Smooth muscle cell (in vitro differentiated cells): ENCODE measurements at regions not wholly inside any gene's neighbourhood (a gene's known extent, or its start where the extent isn't known, plus 50 kb on each side); places are given as distances from the start of the nearest gene placed in this dataset.

ENCODE experiments used
- DNase-seq: peaks from one replicate; lab custom pipeline; 2025; ENCODE audit not compliant: unreplicated experiment; lab: John Stamatoyannopoulos, UW
- H2AFZ ChIP-seq: fragments of 200-600 bp; sonication (generic); 2 replicates; pipeline ENCODE4 v1.6.0; 2016; ENCODE audit warnings: antibody characterized with exemption, low read depth, mild to moderate bottlenecking
- H3F3A ChIP-seq: fragments of 200-600 bp; sonication (generic); 2 replicates; pipeline ENCODE4 v1.6.0; 2017; ENCODE audit warnings: antibody characterized with exemption, low read depth
- H3K27ac ChIP-seq: fragments of 200-600 bp; sonication (generic); 2 replicates; pipeline ENCODE4 v1.5.1; 2016; ENCODE audit warnings: low read depth, mild to moderate bottlenecking
- H3K27me3 ChIP-seq: fragments of 200-600 bp; sonication (generic); 2 replicates; pipeline ENCODE4 v1.6.1; 2016; ENCODE audit warnings: low read depth, mild to moderate bottlenecking
- H3K36me3 ChIP-seq: fragments of 200-600 bp; sonication (generic); 2 replicates; pipeline ENCODE4 v1.5.1; 2016; ENCODE audit warnings: low read depth
- H3K4me1 ChIP-seq: fragments of 200-600 bp; sonication (generic); 2 replicates; pipeline ENCODE4 v1.5.1; 2016; ENCODE audit warnings: low read depth
- H3K4me2 ChIP-seq: fragments of 200-600 bp; sonication (generic); 2 replicates; pipeline ENCODE4 v1.6.0; 2016; ENCODE audit warnings: mild to moderate bottlenecking
- H3K4me3 ChIP-seq: fragments of 200-600 bp; sonication (generic); 2 replicates; pipeline ENCODE4 v1.5.1; 2016; ENCODE audit warnings: mild to moderate bottlenecking
- H3K79me2 ChIP-seq: fragments of 200-600 bp; sonication (generic); 2 replicates; pipeline ENCODE4 v1.6.0; 2016; ENCODE audit warnings: low read depth, mild to moderate bottlenecking
- H3K9ac ChIP-seq: fragments of 200-600 bp; sonication (generic); 2 replicates; pipeline ENCODE4 v1.6.0; 2016; ENCODE audit warnings: low read depth
- H3K9me3 ChIP-seq: fragments of 200-600 bp; sonication (generic); replicated peaks from 2 replicates; pipeline ENCODE4 v1.5.1; 2016; ENCODE audit warnings: low read depth
- H4K20me1 ChIP-seq: fragments of 200-600 bp; sonication (generic); 2 replicates; pipeline ENCODE4 v1.6.0; 2016; ENCODE audit warnings: low read depth
- WGBS: methylation state at CpG from one replicate; pipeline ENCODE4 v1.1.7; 2016; ENCODE audit warnings: low lambda C conversion rate; 5-methylcytosine and 5-hydroxymethylcytosine counted together
- TF ChIP-seq, protein P1 (sequence below): fragments of 200-600 bp; sonication (generic); IDR thresholded peaks from 2 replicates; pipeline ENCODE4 v1.5.1; 2017; ENCODE audit warnings: borderline replicate concordance, mild to moderate bottlenecking, antibody characterized with exemption; ENCODE audit not compliant: insufficient read depth, poor library complexity, severe bottlenecking

- no peak for DNase-seq
- Histone ChIP-seq H4K20me1 (no peaks in the 10 kb centered on the region), H3K4me3 (no peak overlapping the region), H3K9me3 (peaks cover 13% of the 10 kb centered on the region), H3K4me1 (no peaks in the 10 kb centered on the region), H3K27ac (no peak overlapping the region), H3K9ac (no peak overlapping the region), H3F3A (no peaks in the 10 kb centered on the region), H3K27me3 (no peaks in the 10 kb centered on the region), H3K36me3 (no peaks in the 10 kb centered on the region), H2AFZ (no peak overlapping the region), H3K4me2 (no peak overlapping the region), H3K79me2 (no peaks in the 10 kb centered on the region)
- TF ChIP-seq, protein P1, sequence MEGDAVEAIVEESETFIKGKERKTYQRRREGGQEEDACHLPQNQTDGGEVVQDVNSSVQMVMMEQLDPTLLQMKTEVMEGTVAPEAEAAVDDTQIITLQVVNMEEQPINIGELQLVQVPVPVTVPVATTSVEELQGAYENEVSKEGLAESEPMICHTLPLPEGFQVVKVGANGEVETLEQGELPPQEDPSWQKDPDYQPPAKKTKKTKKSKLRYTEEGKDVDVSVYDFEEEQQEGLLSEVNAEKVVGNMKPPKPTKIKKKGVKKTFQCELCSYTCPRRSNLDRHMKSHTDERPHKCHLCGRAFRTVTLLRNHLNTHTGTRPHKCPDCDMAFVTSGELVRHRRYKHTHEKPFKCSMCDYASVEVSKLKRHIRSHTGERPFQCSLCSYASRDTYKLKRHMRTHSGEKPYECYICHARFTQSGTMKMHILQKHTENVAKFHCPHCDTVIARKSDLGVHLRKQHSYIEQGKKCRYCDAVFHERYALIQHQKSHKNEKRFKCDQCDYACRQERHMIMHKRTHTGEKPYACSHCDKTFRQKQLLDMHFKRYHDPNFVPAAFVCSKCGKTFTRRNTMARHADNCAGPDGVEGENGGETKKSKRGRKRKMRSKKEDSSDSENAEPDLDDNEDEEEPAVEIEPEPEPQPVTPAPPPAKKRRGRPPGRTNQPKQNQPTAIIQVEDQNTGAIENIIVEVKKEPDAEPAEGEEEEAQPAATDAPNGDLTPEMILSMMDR, result no peak
Measured at GRCh38 chr1:193318347-193318746, 131.9 kb upstream of the B3GALT2 start.

GRCh38 chr1:193313354-193314140 lies 127.1 kb upstream of the B3GALT2 start:
- no peak overlapping the region for H3K27ac ChIP-seq
- H4K20me1 ChIP-seq, result no peaks in the 10 kb centered on the region
- DNase-seq, result no peak
- 90% methylated on average over 15 of the region's 15 CpGs for WGBS
- no peak overlapping the region for H2AFZ ChIP-seq
- no peaks in the 10 kb centered on the region for H3K36me3 ChIP-seq
- H3F3A ChIP-seq, result no peaks in the 10 kb centered on the region
- no peak overlapping the region for H3K4me3 ChIP-seq
- no peaks in the 10 kb centered on the region for H3K79me2 ChIP-seq
- TF ChIP-seq, protein P1, result no peak
- no peak overlapping the region for H3K4me2 ChIP-seq
- H3K9me3 ChIP-seq, result peaks cover 5% of the 10 kb centered on the region
- no peak overlapping the region for H3K9ac ChIP-seq
- H3K4me1 ChIP-seq, result no peaks in the 10 kb centered on the region
- no peaks in the 10 kb centered on the region for H3K27me3 ChIP-seq

- H3F3A ChIP-seq, result no peaks in the 10 kb centered on the region
- no peaks in the 10 kb centered on the region for H3K36me3 ChIP-seq
- H3K9ac ChIP-seq, result no peak overlapping the region
- no peak overlapping the region for H3K4me2 ChIP-seq
- no peaks in the 10 kb centered on the region for H4K20me1 ChIP-seq
- 92% methylated on average over 4 of the region's 4 CpGs for WGBS
- H3K4me1 ChIP-seq, result peaks cover 3% of the 10 kb centered on the region
- no peaks in the 10 kb centered on the region for H3K27me3 ChIP-seq
- TF ChIP-seq, protein P1, result no peak
- H3K27ac ChIP-seq, result no peak overlapping the region
- H2AFZ ChIP-seq, result no peak overlapping the region
- no peak overlapping the region for H3K4me3 ChIP-seq
- DNase-seq, result no peak
- no peaks in the 10 kb centered on the region for H3K79me2 ChIP-seq
- no peaks in the 10 kb centered on the region for H3K9me3 ChIP-seq
Measured at GRCh38 chr1:193312432-193312831, 126.0 kb upstream of the B3GALT2 start.
